ENCODE measurements at regions not wholly inside any gene's neighbourhood (a gene's known extent, or its start where the extent isn't known, plus 50 kb on each side); places are given as distances from the start of the nearest gene placed in this dataset.

- no peak overlapping the region for H2AFZ ChIP-seq (replicated peaks; ENCODE audit: low read length, poor library complexity)
- no peak overlapping the region for H3K18ac ChIP-seq (ENCODE audit: low read depth, low read length)
- dilution Hi-C loops (cut with HindIII; ENCODE audit: low sequenced_read_pairs, unreplicated experiment) (no loop called here), in situ Hi-C loops (cut with MboI; ENCODE audit: low sequenced_read_pairs) (no loop called here), intact Hi-C loops (cut with micrococcal nuclease) (no loop called here)
- H3K27me3 ChIP-seq (ENCODE audit: control insufficient read depth, insufficient read depth, low read length) = no peaks in the 10 kb centered on the region
- H3K23ac ChIP-seq (ENCODE audit: low read depth, low read length) = no peak overlapping the region
- H4K91ac ChIP-seq (ENCODE audit: insufficient read depth, low read depth, low read length) = no peak overlapping the region
- no peak for ATAC-seq (ENCODE audit: low read depth)
- no peaks in the 10 kb centered on the region for H3K36me3 ChIP-seq (ENCODE audit: control insufficient read depth, insufficient read depth, low read length)
- H3K9me1 ChIP-seq (ENCODE audit: insufficient read depth, low read length) = no peaks in the 10 kb centered on the region
- H4K20me1 ChIP-seq (ENCODE audit: insufficient read depth, low read length) = no peaks in the 10 kb centered on the region
- no peaks in the 10 kb centered on the region for H3K4me1 ChIP-seq (ENCODE audit: control insufficient read depth, insufficient read depth, low read length)
- POLR2A ChIA-PET (ENCODE audit: unreplicated experiment) = no interaction called here
- no peaks in the 10 kb centered on the region for H3K79me1 ChIP-seq (ENCODE audit: low read depth in 1 of 2, low read length in 2 of 2)
- no peak overlapping the region for H3K4me2 ChIP-seq (ENCODE audit: low read depth, low read length)
- H3K9ac ChIP-seq (ENCODE audit: low read depth, low read length) = no peak overlapping the region
- TF ChIP-seq MAZ (IDR thresholded peaks at IDR 0.05; ENCODE audit: borderline replicate concordance, low read depth, low read length) = no peak
- TF ChIP-seq MXI1 (IDR thresholded peaks at IDR 0.05; ENCODE audit: borderline replicate concordance, low read depth, low read length) = no peak
- no peak for TF ChIP-seq MAFK (IDR thresholded peaks at IDR 0.05; ENCODE audit: low read depth, low read length)
- TF ChIP-seq ELK1 (IDR thresholded peaks at IDR 0.05; ENCODE audit: borderline replicate concordance, low read depth, low read length) = no peak
- no peak for TF ChIP-seq CTCF (conservative IDR thresholded peaks at IDR 0.05; ENCODE audit: low read depth, low read length)
- no peak for TF ChIP-seq BHLHE40 (IDR thresholded peaks at IDR 0.05; ENCODE audit: low read depth, low read length)
- no peak for TF ChIP-seq POLR2A (IDR thresholded peaks at IDR 0.05; ENCODE audit: low read depth, low read length)
- TF ChIP-seq RAD21 (IDR thresholded peaks at IDR 0.05; ENCODE audit: low read length) = no peak
- H2AK5ac ChIP-seq (ENCODE audit: low read depth, low read length) = no peak overlapping the region
- 86% methylated on average over 1 of the region's 2 CpGs; no CpG with 5 or more reads in 1 of the 2 experiments for WGBS, 2 experiments (ENCODE audit: extremely low coverage in 2 of 2, insufficient read length in 1 of 2)
- H2BK20ac ChIP-seq (ENCODE audit: low read depth, low read length) = no peak overlapping the region
- H3K9me3 ChIP-seq (ENCODE audit: control insufficient read depth, insufficient read depth, low read length) = no peaks in the 10 kb centered on the region
- CTCF ChIA-PET = no interaction called here
- no peak overlapping the region for H2BK120ac ChIP-seq (ENCODE audit: low read depth, low read length)
- no peak overlapping the region for H3K14ac ChIP-seq (replicated peaks; ENCODE audit: low read depth, low read length)
- H2BK15ac ChIP-seq (ENCODE audit: low read depth, low read length) = no peak overlapping the region
- H2BK5ac ChIP-seq (ENCODE audit: low read depth, low read length, poor library complexity, severe bottlenecking) = no peak overlapping the region
- no peak overlapping the region for H3K27ac ChIP-seq (ENCODE audit: insufficient read depth, low read length)
- H4K5ac ChIP-seq (ENCODE audit: low read depth, low read length) = no peak overlapping the region
- no TSS peak for BruUV-seq (replicated peaks)
- no peak overlapping the region for H3K56ac ChIP-seq (ENCODE audit: extremely low read depth, insufficient read depth, low read length)
- no peak overlapping the region for H2AK9ac ChIP-seq (replicated peaks; ENCODE audit: low read depth, low read length, poor library complexity)
- H4K8ac ChIP-seq (ENCODE audit: low read depth in 2 of 2, low read length in 2 of 2) = no peak overlapping the region
- no peak for DNase-seq
- H3K4ac ChIP-seq (ENCODE audit: low read depth, low read length) = no peak overlapping the region
- H3K4me3 ChIP-seq (ENCODE audit: insufficient read depth, low read depth, low read length) = no peak overlapping the region
Measured at GRCh38 chr4:130698251-130698650, 1602.3 kb downstream of the C4orf33 start.

Data from IMR-90 (cell line).